ENCODE measurements at regions not wholly inside any gene's neighbourhood (a gene's known extent, or its start where the extent isn't known, plus 50 kb on each side); places are given as distances from the start of the nearest gene placed in this dataset.

DNA sequence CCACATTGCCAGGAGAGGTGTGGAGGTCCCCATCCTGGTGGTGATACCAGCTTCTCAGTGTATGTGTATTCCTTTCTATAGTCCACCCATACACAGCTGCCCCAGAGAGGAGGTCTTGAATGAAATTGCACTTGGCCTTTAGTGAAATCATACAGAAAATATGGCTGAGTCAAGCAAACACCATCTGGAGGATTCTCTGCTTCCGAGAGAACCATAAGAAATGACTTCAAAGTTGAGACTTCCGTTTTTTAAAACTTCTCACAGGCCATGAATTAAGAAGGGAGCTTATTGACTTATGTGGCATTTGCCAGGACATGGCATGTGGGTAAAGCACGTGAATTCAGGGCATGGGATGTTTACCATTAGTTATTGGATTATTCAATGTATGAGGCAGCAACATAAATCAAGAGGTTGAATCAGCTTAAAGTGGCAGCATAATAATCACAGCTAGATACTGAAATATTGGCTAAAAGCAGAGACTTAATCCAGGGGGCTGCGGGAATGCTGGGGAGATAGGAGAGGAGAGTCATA lies 119.1 kb upstream of the MTNR1B start:
- no peaks in the 10 kb centered on the region for H3K9me3 Mint-ChIP-seq
- H3K27me3 Mint-ChIP-seq = no peaks in the 10 kb centered on the region
- ChIA-PET POLR2A (no interaction called here), CTCF (no interaction called here)
- no peak overlapping the region for H3K4me3 Mint-ChIP-seq
- intact Hi-C loops (cut with micrococcal nuclease) = no loop called here
- no peaks in the 10 kb centered on the region for H3K4me1 Mint-ChIP-seq
- TF ChIP-seq, protein P1, sequence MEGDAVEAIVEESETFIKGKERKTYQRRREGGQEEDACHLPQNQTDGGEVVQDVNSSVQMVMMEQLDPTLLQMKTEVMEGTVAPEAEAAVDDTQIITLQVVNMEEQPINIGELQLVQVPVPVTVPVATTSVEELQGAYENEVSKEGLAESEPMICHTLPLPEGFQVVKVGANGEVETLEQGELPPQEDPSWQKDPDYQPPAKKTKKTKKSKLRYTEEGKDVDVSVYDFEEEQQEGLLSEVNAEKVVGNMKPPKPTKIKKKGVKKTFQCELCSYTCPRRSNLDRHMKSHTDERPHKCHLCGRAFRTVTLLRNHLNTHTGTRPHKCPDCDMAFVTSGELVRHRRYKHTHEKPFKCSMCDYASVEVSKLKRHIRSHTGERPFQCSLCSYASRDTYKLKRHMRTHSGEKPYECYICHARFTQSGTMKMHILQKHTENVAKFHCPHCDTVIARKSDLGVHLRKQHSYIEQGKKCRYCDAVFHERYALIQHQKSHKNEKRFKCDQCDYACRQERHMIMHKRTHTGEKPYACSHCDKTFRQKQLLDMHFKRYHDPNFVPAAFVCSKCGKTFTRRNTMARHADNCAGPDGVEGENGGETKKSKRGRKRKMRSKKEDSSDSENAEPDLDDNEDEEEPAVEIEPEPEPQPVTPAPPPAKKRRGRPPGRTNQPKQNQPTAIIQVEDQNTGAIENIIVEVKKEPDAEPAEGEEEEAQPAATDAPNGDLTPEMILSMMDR (IDR thresholded peaks at IDR 0.05) = no peak
- ATAC-seq (ENCODE audit: low read depth) (no peak), DNase-seq (no peak)
- H3K36me3 Mint-ChIP-seq (ENCODE audit: low read depth) = no peaks in the 10 kb centered on the region
- H3K27ac Mint-ChIP-seq = no peak overlapping the region

DNA sequence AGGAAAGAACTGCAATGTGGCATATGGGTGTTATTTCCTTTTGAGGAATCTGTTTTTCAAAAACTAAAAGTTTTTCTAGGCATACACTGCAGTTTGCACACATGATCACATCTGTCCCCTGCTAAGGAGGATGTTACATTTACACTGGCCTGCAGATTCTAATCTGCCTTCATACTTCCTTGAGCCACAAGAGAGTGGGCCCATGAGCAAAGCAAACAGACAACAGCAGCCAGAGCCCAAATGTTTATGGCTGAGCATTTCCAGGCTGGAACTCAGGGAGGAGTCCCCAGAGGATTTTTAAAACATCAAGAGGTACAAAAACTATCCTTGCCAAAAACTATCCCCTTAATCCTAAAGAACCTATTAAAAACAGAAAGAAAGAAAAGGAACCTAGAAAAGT lies 117.2 kb upstream of the MTNR1B start:
- Mint-ChIP-seq H3K27ac (no peak overlapping the region), H3K4me1 (no peaks in the 10 kb centered on the region), H3K27me3 (no peaks in the 10 kb centered on the region), H3K36me3 (ENCODE audit: low read depth) (no peaks in the 10 kb centered on the region), H3K9me3 (no peaks in the 10 kb centered on the region), H3K4me3 (no peak overlapping the region)
- ATAC-seq (ENCODE audit: low read depth) = no peak
- POLR2A ChIA-PET = no interaction called here
- CTCF ChIA-PET = no interaction called here
- intact Hi-C loops (cut with micrococcal nuclease) = no loop called here
- DNase-seq = no peak
- TF ChIP-seq, protein P1 (IDR thresholded peaks at IDR 0.05) = no peak

DNA sequence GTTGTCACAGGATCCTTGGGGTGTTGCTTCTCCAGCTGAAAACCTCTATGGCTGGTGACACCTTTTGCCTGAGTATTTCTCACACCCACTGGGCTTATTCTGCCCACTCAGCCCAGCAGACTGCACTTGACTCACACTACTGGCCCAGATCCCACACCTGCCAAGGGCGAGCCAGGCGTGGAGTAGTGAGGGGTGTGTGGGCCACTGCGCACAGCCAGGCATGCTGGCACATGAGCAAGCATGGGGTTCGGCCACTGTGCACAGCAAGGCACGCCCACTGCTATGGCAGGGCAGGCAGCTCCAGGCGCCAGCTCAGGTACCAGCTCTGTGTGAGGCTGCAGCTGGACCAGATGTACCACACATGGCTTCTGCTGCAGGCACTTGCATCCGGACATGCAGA lies 116.5 kb upstream of the MTNR1B start:
- ChIA-PET POLR2A (no interaction called here), CTCF (no interaction called here)
- ATAC-seq (ENCODE audit: low read depth) (no peak), DNase-seq (no peak)
- no peak overlapping the region for H3K27ac Mint-ChIP-seq
- no peaks in the 10 kb centered on the region for H3K4me1 Mint-ChIP-seq
- no peaks in the 10 kb centered on the region for H3K27me3 Mint-ChIP-seq
- TF ChIP-seq, protein P1 (IDR thresholded peaks at IDR 0.05) = no peak
- H3K9me3 Mint-ChIP-seq = no peaks in the 10 kb centered on the region
- no peaks in the 10 kb centered on the region for H3K36me3 Mint-ChIP-seq (ENCODE audit: low read depth)
- intact Hi-C loops (cut with micrococcal nuclease) = no loop called here
- no peak overlapping the region for H3K4me3 Mint-ChIP-seq

DNA sequence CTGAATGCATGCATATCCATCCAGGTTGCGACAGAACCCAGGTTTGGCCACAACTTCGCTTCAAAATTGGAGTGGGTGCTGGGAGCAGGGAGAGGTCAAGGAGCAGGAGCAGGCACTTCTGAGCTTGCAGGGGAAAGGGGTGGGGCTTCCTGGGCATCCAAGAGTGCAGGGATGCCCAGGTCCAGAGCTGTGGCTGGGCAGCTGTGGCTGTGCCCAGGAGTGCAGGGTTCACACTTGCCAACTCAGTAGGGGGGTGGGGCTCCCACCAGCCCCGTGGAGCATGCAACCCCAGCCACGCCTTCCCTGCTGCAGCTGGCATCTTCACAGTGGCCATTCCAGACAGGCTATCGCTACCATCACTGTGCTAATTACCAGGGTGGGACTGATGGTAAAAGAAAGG lies 115.3 kb upstream of the MTNR1B start:
- Mint-ChIP-seq H3K27me3 (no peaks in the 10 kb centered on the region), H3K36me3 (ENCODE audit: low read depth) (no peaks in the 10 kb centered on the region), H3K9me3 (no peaks in the 10 kb centered on the region), H3K27ac (no peak overlapping the region), H3K4me1 (no peaks in the 10 kb centered on the region), H3K4me3 (no peak overlapping the region)
- ATAC-seq (ENCODE audit: low read depth) (no peak), DNase-seq (no peak)
- ChIA-PET POLR2A (no interaction called here), CTCF (no interaction called here)
- intact Hi-C loops (cut with micrococcal nuclease) = no loop called here
- TF ChIP-seq, protein P1 (IDR thresholded peaks at IDR 0.05) = no peak

DNA sequence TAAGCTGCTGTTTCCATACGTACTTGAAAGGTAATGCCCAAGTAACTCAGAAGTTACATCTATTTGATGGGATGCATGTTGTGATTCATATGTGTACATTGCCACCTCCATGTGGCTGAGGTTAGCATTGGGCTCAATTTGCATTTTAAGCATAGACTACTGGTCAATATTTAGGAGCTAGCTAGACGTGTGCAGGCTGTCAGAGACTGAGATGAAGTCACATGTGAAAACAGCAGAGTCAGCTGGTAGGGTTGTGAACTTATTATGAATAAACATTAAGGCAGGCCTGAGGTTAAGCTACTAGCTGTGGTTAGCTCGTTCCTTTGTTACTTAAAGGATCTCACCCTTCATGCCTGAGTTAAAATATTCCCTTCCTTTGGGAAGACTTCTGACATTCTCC lies 114.5 kb upstream of the MTNR1B start:
- H3K27ac Mint-ChIP-seq = no peak overlapping the region
- intact Hi-C loops (cut with micrococcal nuclease) = no loop called here
- no peaks in the 10 kb centered on the region for H3K9me3 Mint-ChIP-seq
- ATAC-seq (ENCODE audit: low read depth) = no peak
- H3K4me3 Mint-ChIP-seq = no peak overlapping the region
- POLR2A ChIA-PET = no interaction called here
- no peak for DNase-seq
- H3K4me1 Mint-ChIP-seq = no peaks in the 10 kb centered on the region
- no peaks in the 10 kb centered on the region for H3K36me3 Mint-ChIP-seq (ENCODE audit: low read depth)
- TF ChIP-seq, protein P1 (IDR thresholded peaks at IDR 0.05) = no peak
- CTCF ChIA-PET = no interaction called here
- H3K27me3 Mint-ChIP-seq = no peaks in the 10 kb centered on the region

Data from activated B cell treated with CpG ODN at 0.5 μM for 24 hours (primary cell).